MM.1S (cell line): ENCODE measurements at regions not wholly inside any gene's neighbourhood (a gene's known extent, or its start where the extent isn't known, plus 50 kb on each side); places are given as distances from the start of the nearest gene placed in this dataset.

Source experiments
- CTCF ChIP-seq: fragments of 300-600 bp; sonication (generic); IDR thresholded peaks from 2 replicates; pipeline ENCODE4 v1.5.1; 2016; ENCODE audit warnings: antibody characterized with exemption, low read length, mixed read lengths
- EZH2 ChIP-seq: fragments of 300-600 bp; sonication (generic); optimal IDR thresholded peaks from 2 replicates; pipeline ENCODE3; 2017; ENCODE audit warnings: low read depth, mild to moderate bottlenecking, antibody characterized with exemption, low read length, mixed read lengths

GRCh38 chr1:173344034-173344743 is 132.9 kb upstream of the PRDX6 start:
- no peak for TF ChIP-seq EZH2
- TF ChIP-seq CTCF, result no peak
